ENCODE measurements at regions not wholly inside any gene's neighbourhood (a gene's known extent, or its start where the extent isn't known, plus 50 kb on each side); places are given as distances from the start of the nearest gene placed in this dataset.

GRCh38 chr16:5496013-5496412 is 398.4 kb upstream of the EEF2KMT start:
- Mint-ChIP-seq H3K9me3 (ENCODE audit: unreplicated experiment) (peaks cover 2% of the 10 kb centered on the region), H3K4me3 (ENCODE audit: unreplicated experiment) (no peak overlapping the region)
- no peak for TF ChIP-seq CTCF (IDR thresholded peaks at IDR 0.05; ENCODE audit: partially characterized antibody, unreplicated experiment)

GRCh38 chr16:5490499-5490898 is 392.9 kb upstream of the EEF2KMT start:
- Mint-ChIP-seq H3K4me3 (ENCODE audit: unreplicated experiment) (no peak overlapping the region), H3K27ac (ENCODE audit: unreplicated experiment) (no peak overlapping the region), H3K36me3 (ENCODE audit: unreplicated experiment) (no peaks in the 10 kb centered on the region), H3K9me3 (ENCODE audit: unreplicated experiment) (no peaks in the 10 kb centered on the region), H3K27me3 (ENCODE audit: unreplicated experiment) (no peaks in the 10 kb centered on the region), H3K4me1 (ENCODE audit: low read depth, unreplicated experiment) (no peaks in the 10 kb centered on the region)
- peak; percentile 99 for TF ChIP-seq CTCF (IDR thresholded peaks at IDR 0.05; ENCODE audit: partially characterized antibody, unreplicated experiment)
- DNase-seq, result peak; percentile 79

More at GRCh38 chr16:5496013-5496412, 398.4 kb upstream of the EEF2KMT start:
- H3K27me3 Mint-ChIP-seq (ENCODE audit: unreplicated experiment), result peaks cover 3% of the 10 kb centered on the region
- H3K27ac Mint-ChIP-seq (ENCODE audit: unreplicated experiment), result no peak overlapping the region
- no peak for DNase-seq
- H3K36me3 Mint-ChIP-seq (ENCODE audit: unreplicated experiment), result no peaks in the 10 kb centered on the region
- H3K4me1 Mint-ChIP-seq (ENCODE audit: low read depth, unreplicated experiment), result no peaks in the 10 kb centered on the region

GRCh38 chr16:5488581-5488980 is 391.0 kb upstream of the EEF2KMT start:
- no peak for DNase-seq
- H3K27me3 Mint-ChIP-seq (ENCODE audit: unreplicated experiment), result no peaks in the 10 kb centered on the region
- no peak for TF ChIP-seq CTCF (IDR thresholded peaks at IDR 0.05; ENCODE audit: partially characterized antibody, unreplicated experiment)

GRCh38 chr16:5487728-5488127 is 390.1 kb upstream of the EEF2KMT start:
- no peak overlapping the region for H3K27ac Mint-ChIP-seq (ENCODE audit: unreplicated experiment)
- no peaks in the 10 kb centered on the region for H3K36me3 Mint-ChIP-seq (ENCODE audit: unreplicated experiment)
- no peaks in the 10 kb centered on the region for H3K27me3 Mint-ChIP-seq (ENCODE audit: unreplicated experiment)
- H3K9me3 Mint-ChIP-seq (ENCODE audit: unreplicated experiment), result no peaks in the 10 kb centered on the region
- no peak for TF ChIP-seq CTCF (IDR thresholded peaks at IDR 0.05; ENCODE audit: partially characterized antibody, unreplicated experiment)
- no peak for DNase-seq
- H3K4me1 Mint-ChIP-seq (ENCODE audit: low read depth, unreplicated experiment), result no peaks in the 10 kb centered on the region
- no peak overlapping the region for H3K4me3 Mint-ChIP-seq (ENCODE audit: unreplicated experiment)

More at GRCh38 chr16:5488581-5488980, 391.0 kb upstream of the EEF2KMT start:
- Mint-ChIP-seq H3K36me3 (ENCODE audit: unreplicated experiment) (no peaks in the 10 kb centered on the region), H3K4me3 (ENCODE audit: unreplicated experiment) (no peak overlapping the region), H3K27ac (ENCODE audit: unreplicated experiment) (no peak overlapping the region), H3K4me1 (ENCODE audit: low read depth, unreplicated experiment) (no peaks in the 10 kb centered on the region), H3K9me3 (ENCODE audit: unreplicated experiment) (no peaks in the 10 kb centered on the region)

- TF ChIP-seq CTCF (IDR thresholded peaks at IDR 0.05; ENCODE audit: partially characterized antibody, unreplicated experiment), result no peak
- no peaks in the 10 kb centered on the region for H3K9me3 Mint-ChIP-seq (ENCODE audit: unreplicated experiment)
- no peaks in the 10 kb centered on the region for H3K36me3 Mint-ChIP-seq (ENCODE audit: unreplicated experiment)
- no peaks in the 10 kb centered on the region for H3K27me3 Mint-ChIP-seq (ENCODE audit: unreplicated experiment)
- DNase-seq, result no peak
- no peak overlapping the region for H3K4me3 Mint-ChIP-seq (ENCODE audit: unreplicated experiment)
- H3K27ac Mint-ChIP-seq (ENCODE audit: unreplicated experiment), result no peak overlapping the region
- peaks cover 9% of the 10 kb centered on the region for H3K4me1 Mint-ChIP-seq (ENCODE audit: low read depth, unreplicated experiment)
Observed at GRCh38 chr16:5482256-5482655, 384.7 kb upstream of the EEF2KMT start.

Data from glutamatergic neuron (in vitro differentiated cells).